ENCODE measurements at regions not wholly inside any gene's neighbourhood (a gene's known extent, or its start where the extent isn't known, plus 50 kb on each side); places are given as distances from the start of the nearest gene placed in this dataset.
A peak's percentile ranks its signal among the peaks of the same experiment; 100 is the strongest.

GRCh38 chr7:84677117-84677732 is 482.6 kb upstream of the SEMA3A start:
- DNase-seq (ENCODE audit: low spot score): no peak
- Histone ChIP-seq H2AFZ (no peak overlapping the region; the same call in 1 of the 2 replicates), H3K4me3 (no peak overlapping the region), H3K9me2 (ENCODE audit: insufficient read depth) (no peaks in the 10 kb centered on the region), H3F3A (replicated peaks; ENCODE audit: low read depth) (no peaks in the 10 kb centered on the region), H3K27ac (ENCODE audit: low read depth) (no peak overlapping the region), H4K20me1 (replicated peaks; ENCODE audit: insufficient read depth) (no peaks in the 10 kb centered on the region), H3K27me3 (ENCODE audit: insufficient read depth) (no peaks in the 10 kb centered on the region), H3K36me3 (ENCODE audit: insufficient read depth) (no peaks in the 10 kb centered on the region), H3K4me2 (no peak overlapping the region), H3K4me1 (ENCODE audit: insufficient read depth) (0 out of 2 replicates have a peak, but pooled peaks cover 10% of the 10 kb centered on the region), H3K79me2 (replicated peaks; ENCODE audit: insufficient read depth) (no peaks in the 10 kb centered on the region)
- no peak for TF ChIP-seq NANOG (IDR thresholded peaks at IDR 0.05; ENCODE audit: borderline replicate concordance)
- H3K27me3 Mint-ChIP-seq (ENCODE audit: insufficient read depth, low read depth, poor library complexity): no peaks in the 10 kb centered on the region
- no peaks in the 10 kb centered on the region; the same call in 2 of the 3 replicates for H3K9me3 Mint-ChIP-seq
- peak overlapping the region; percentile 63 for H3K27ac Mint-ChIP-seq
- peaks cover 10% of the 10 kb centered on the region for H3K4me1 Mint-ChIP-seq
- no peak for ATAC-seq
- no peak overlapping the region for H3K4me3 Mint-ChIP-seq
- H3K36me3 Mint-ChIP-seq (ENCODE audit: low read depth): no peaks in the 10 kb centered on the region

GRCh38 chr7:84675633-84676034 is 481.0 kb upstream of the SEMA3A start:
- no peak overlapping the region for H3K4me3 Mint-ChIP-seq
- ATAC-seq: no peak
- H3K36me3 Mint-ChIP-seq (ENCODE audit: low read depth): no peaks in the 10 kb centered on the region
- DNase-seq (ENCODE audit: low spot score): no peak
- no peaks in the 10 kb centered on the region for H3F3A ChIP-seq (replicated peaks; ENCODE audit: low read depth)
- no peak overlapping the region for H3K4me2 ChIP-seq
- H3K9me2 ChIP-seq (ENCODE audit: insufficient read depth): no peaks in the 10 kb centered on the region
- H3K4me1 Mint-ChIP-seq: peaks cover 10% of the 10 kb centered on the region
- no peaks in the 10 kb centered on the region for H3K79me2 ChIP-seq (replicated peaks; ENCODE audit: insufficient read depth)
- no peaks in the 10 kb centered on the region for H3K36me3 ChIP-seq (ENCODE audit: insufficient read depth)
- no peak overlapping the region for H3K27ac Mint-ChIP-seq
- H3K27ac ChIP-seq (ENCODE audit: low read depth): no peak overlapping the region
- no peaks in the 10 kb centered on the region for H3K27me3 ChIP-seq (ENCODE audit: insufficient read depth)
- no peaks in the 10 kb centered on the region for H3K27me3 Mint-ChIP-seq (ENCODE audit: insufficient read depth, low read depth, poor library complexity)
- H3K9me3 Mint-ChIP-seq: no peaks in the 10 kb centered on the region; the same call in 2 of the 3 replicates
- no peak overlapping the region for H3K4me3 ChIP-seq
- H3K4me1 ChIP-seq (ENCODE audit: insufficient read depth): 0 out of 2 replicates have a peak, but pooled peaks cover 10% of the 10 kb centered on the region
- H2AFZ ChIP-seq: no peak overlapping the region
- no peaks in the 10 kb centered on the region for H4K20me1 ChIP-seq (replicated peaks; ENCODE audit: insufficient read depth)
- TF ChIP-seq EZH2 (IDR thresholded peaks at IDR 0.05; ENCODE audit: low read depth, unreplicated experiment): no peak
- TF ChIP-seq ZNF462 (CRISPR knock-in tag; IDR thresholded peaks at IDR 0.05): no peak
- TF ChIP-seq NANOG (IDR thresholded peaks at IDR 0.05; ENCODE audit: borderline replicate concordance): no peak
- TF ChIP-seq CTCF (conservative IDR thresholded peaks at IDR 0.05; ENCODE audit: low read depth in 2 of 2): no peak
- no peak for TF ChIP-seq EZH2phosphoT487 (IDR thresholded peaks at IDR 0.05; ENCODE audit: unreplicated experiment)
- no peak for TF ChIP-seq ETS1 (IDR thresholded peaks at IDR 0.05)
- TF ChIP-seq REST (IDR thresholded peaks at IDR 0.05; ENCODE audit: unreplicated experiment): no peak
- no peak for TF ChIP-seq JUNB (IDR thresholded peaks at IDR 0.05; ENCODE audit: unreplicated experiment)

All from GM23338 (cell line).